Thoracic aorta (tissue), 2 donors: ENCODE measurements at regions not wholly inside any gene's neighbourhood (a gene's known extent, or its start where the extent isn't known, plus 50 kb on each side); places are given as distances from the start of the nearest gene placed in this dataset.

Source experiments
- ATAC-seq: fragments of 150-250 bp; one replicate; pipeline ENCODE4 v1.8.0; 2017; ENCODE audit warnings: low read depth; ENCODE audit not compliant: insufficient number of reproducible peaks, low FRiP score
- DNase-seq: peaks from one replicate; pipeline ENCODE4 v3.0.0-alpha.2; 2020; ENCODE audit warnings: low spot score
- H3K27ac ChIP-seq, 2 donors: fragments of 200-600 bp; sonication (generic); 1 replicate in 1 of 2; 2 replicates in 1 of 2; pipeline ENCODE4 v1.5.1; 2016; ENCODE audit warnings: mild to moderate bottlenecking in 2 of 2, moderate library complexity in 2 of 2
- H3K27me3 ChIP-seq: fragments of 200-600 bp; sonication (generic); replicated peaks from 2 replicates; pipeline ENCODE4 v1.6.0; 2016; ENCODE audit warnings: mild to moderate bottlenecking; ENCODE audit not compliant: insufficient read depth
- H3K36me3 ChIP-seq: fragments of 200-600 bp; sonication (generic); one replicate; pipeline ENCODE4 v1.5.1; 2016
- H3K4me1 ChIP-seq, 2 donors: fragments of 200-600 bp; sonication (generic); 1 replicate in 1 of 2; 2 replicates in 1 of 2; pipeline versions ENCODE4 v1.5.1 to v1.6.0; 2016; ENCODE audit warnings: low read depth in 2 of 2, mild to moderate bottlenecking in 1 of 2; ENCODE audit not compliant: control insufficient read depth in 1 of 2
- H3K4me3 ChIP-seq: fragments of 200-600 bp; sonication (generic); 2 replicates; pipeline ENCODE4 v1.5.1; 2016; ENCODE audit warnings: mild to moderate bottlenecking
- H3K9me3 ChIP-seq: fragments of 200-600 bp; sonication (generic); 2 replicates; pipeline ENCODE4 v1.5.1; 2016
- TF ChIP-seq, protein P1 (sequence below): fragments of 200-600 bp; sonication (generic); IDR thresholded peaks from one replicate; pipeline ENCODE4 v1.5.1; 2019; ENCODE audit warnings: antibody characterized with exemption

GRCh38 chr13:42373048-42373812 lies 101.3 kb downstream of the AKAP11 start:
- H3K36me3 ChIP-seq = no peaks in the 10 kb centered on the region
- TF ChIP-seq, protein P1, sequence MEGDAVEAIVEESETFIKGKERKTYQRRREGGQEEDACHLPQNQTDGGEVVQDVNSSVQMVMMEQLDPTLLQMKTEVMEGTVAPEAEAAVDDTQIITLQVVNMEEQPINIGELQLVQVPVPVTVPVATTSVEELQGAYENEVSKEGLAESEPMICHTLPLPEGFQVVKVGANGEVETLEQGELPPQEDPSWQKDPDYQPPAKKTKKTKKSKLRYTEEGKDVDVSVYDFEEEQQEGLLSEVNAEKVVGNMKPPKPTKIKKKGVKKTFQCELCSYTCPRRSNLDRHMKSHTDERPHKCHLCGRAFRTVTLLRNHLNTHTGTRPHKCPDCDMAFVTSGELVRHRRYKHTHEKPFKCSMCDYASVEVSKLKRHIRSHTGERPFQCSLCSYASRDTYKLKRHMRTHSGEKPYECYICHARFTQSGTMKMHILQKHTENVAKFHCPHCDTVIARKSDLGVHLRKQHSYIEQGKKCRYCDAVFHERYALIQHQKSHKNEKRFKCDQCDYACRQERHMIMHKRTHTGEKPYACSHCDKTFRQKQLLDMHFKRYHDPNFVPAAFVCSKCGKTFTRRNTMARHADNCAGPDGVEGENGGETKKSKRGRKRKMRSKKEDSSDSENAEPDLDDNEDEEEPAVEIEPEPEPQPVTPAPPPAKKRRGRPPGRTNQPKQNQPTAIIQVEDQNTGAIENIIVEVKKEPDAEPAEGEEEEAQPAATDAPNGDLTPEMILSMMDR = no peak

GRCh38 chr13:42375663-42376062 lies 103.7 kb downstream of the AKAP11 start:
- TF ChIP-seq, protein P1 = no peak
- no peak for ATAC-seq
- H3K36me3 ChIP-seq = no peaks in the 10 kb centered on the region
- H3K27me3 ChIP-seq = no peaks in the 10 kb centered on the region
- no peaks in the 10 kb centered on the region for H3K9me3 ChIP-seq
- H3K4me1 ChIP-seq = peaks cover 5 to 6% of the 10 kb centered on the region in 2 donors
- no peak overlapping the region for H3K4me3 ChIP-seq
- H3K27ac ChIP-seq = no peak overlapping the region
- DNase-seq = no peak

More at GRCh38 chr13:42373048-42373812, 101.3 kb downstream of the AKAP11 start:
- no peak overlapping the region for H3K4me3 ChIP-seq
- peaks cover 3% of the 10 kb centered on the region for H3K27me3 ChIP-seq
- DNase-seq (no peak), ATAC-seq (peak; percentile 43)
- no peaks in the 10 kb centered on the region for H3K9me3 ChIP-seq
- H3K27ac ChIP-seq = no peak overlapping the region
- H3K4me1 ChIP-seq = peaks cover 3 to 5% of the 10 kb centered on the region in 2 donors

- DNase-seq = no peak
Observed at GRCh38 chr13:42377640-42378382, 105.9 kb downstream of the AKAP11 start.

GRCh38 chr13:42378383-42378780 lies 106.4 kb downstream of the AKAP11 start:
- H3K27ac ChIP-seq = no peak overlapping the region
- no peaks in the 10 kb centered on the region for H3K36me3 ChIP-seq
- H3K4me1 ChIP-seq = peaks cover 5 to 6% of the 10 kb centered on the region in 2 donors
- no peaks in the 10 kb centered on the region for H3K27me3 ChIP-seq
- no peak for DNase-seq
- no peak overlapping the region for H3K4me3 ChIP-seq
- TF ChIP-seq, protein P1 = no peak
- ATAC-seq = no peak
- H3K9me3 ChIP-seq = no peaks in the 10 kb centered on the region

More at GRCh38 chr13:42377640-42378382, 105.9 kb downstream of the AKAP11 start:
- Histone ChIP-seq H3K4me1 (peaks cover 5 to 6% of the 10 kb centered on the region in 2 donors), H3K36me3 (no peaks in the 10 kb centered on the region), H3K9me3 (no peaks in the 10 kb centered on the region), H3K4me3 (no peak overlapping the region), H3K27me3 (no peaks in the 10 kb centered on the region), H3K27ac (no peak overlapping the region)
- TF ChIP-seq, protein P1 = no peak
- ATAC-seq = no peak

GRCh38 chr13:42379241-42379640 lies 107.3 kb downstream of the AKAP11 start:
- TF ChIP-seq, protein P1 = no peak
- DNase-seq = no peak

More at GRCh38 chr13:42379241-42379640, 107.3 kb downstream of the AKAP11 start:
- H3K36me3 ChIP-seq = no peaks in the 10 kb centered on the region
- no peak for ATAC-seq
- no peaks in the 10 kb centered on the region for H3K27me3 ChIP-seq
- H3K4me3 ChIP-seq = no peak overlapping the region
- H3K9me3 ChIP-seq = no peaks in the 10 kb centered on the region
- H3K4me1 ChIP-seq = peaks cover 5 to 6% of the 10 kb centered on the region in 2 donors
- no peak overlapping the region for H3K27ac ChIP-seq
